Peyer's patch (tissue), 4 donors: ENCODE measurements at regions not wholly inside any gene's neighbourhood (a gene's known extent, or its start where the extent isn't known, plus 50 kb on each side); places are given as distances from the start of the nearest gene placed in this dataset.

Source experiments
- DNase-seq, 3 donors: peaks; one replicate each; pipeline ENCODE4 v3.0.0-alpha.2; 2017 to 2019
- H3K27ac ChIP-seq, 4 donors: fragments of 200-600 bp; sonication (generic); one replicate each; pipeline ENCODE4 v1.5.1; 2016 to 2019
- H3K27me3 ChIP-seq, 2 donors: fragments of 200-600 bp; sonication (generic); one replicate each; pipeline ENCODE4 v1.5.1; 2019
- H3K36me3 ChIP-seq, 3 donors: fragments of 200-600 bp; sonication (generic); one replicate each; pipeline ENCODE4 v1.5.1; 2016 to 2019
- H3K4me1 ChIP-seq, 4 donors: fragments of 200-600 bp; sonication (generic); one replicate each; pipeline ENCODE4 v1.5.1; 2016 to 2019
- H3K4me3 ChIP-seq, 4 donors: fragments of 200-600 bp; sonication (generic); 1 replicate in 3 of 4; 2 replicates in 1 of 4; pipeline ENCODE4 v1.5.1; 2016 to 2019; ENCODE audit warnings: mild to moderate bottlenecking in 1 of 4
- H3K9me3 ChIP-seq, 4 donors: fragments of 200-600 bp; sonication (generic); one replicate each; pipeline ENCODE4 v1.5.1; 2016 to 2019; ENCODE audit warnings: mild to moderate bottlenecking in 1 of 4
- POLR2A ChIP-seq, 2 donors: fragments of 450-650 bp; IDR thresholded peaks; one replicate each; pipeline ENCODE4 v1.5.1; 2017; ENCODE audit warnings: antibody characterized with exemption in 2 of 2, mild to moderate bottlenecking in 2 of 2, moderate library complexity in 2 of 2
- TF ChIP-seq, protein P1 (sequence below), 6 experiments: fragments of 450-650 bp in 4 of 6; fragments of 200-600 bp in 2 of 6; sonication (generic) in 1 of 6; IDR thresholded peaks; one replicate each; pipeline ENCODE4 v1.5.1; 2017 to 2019; ENCODE audit warnings: antibody characterized with exemption in 6 of 6, mild to moderate bottlenecking in 3 of 6, moderate library complexity in 1 of 6

DNA sequence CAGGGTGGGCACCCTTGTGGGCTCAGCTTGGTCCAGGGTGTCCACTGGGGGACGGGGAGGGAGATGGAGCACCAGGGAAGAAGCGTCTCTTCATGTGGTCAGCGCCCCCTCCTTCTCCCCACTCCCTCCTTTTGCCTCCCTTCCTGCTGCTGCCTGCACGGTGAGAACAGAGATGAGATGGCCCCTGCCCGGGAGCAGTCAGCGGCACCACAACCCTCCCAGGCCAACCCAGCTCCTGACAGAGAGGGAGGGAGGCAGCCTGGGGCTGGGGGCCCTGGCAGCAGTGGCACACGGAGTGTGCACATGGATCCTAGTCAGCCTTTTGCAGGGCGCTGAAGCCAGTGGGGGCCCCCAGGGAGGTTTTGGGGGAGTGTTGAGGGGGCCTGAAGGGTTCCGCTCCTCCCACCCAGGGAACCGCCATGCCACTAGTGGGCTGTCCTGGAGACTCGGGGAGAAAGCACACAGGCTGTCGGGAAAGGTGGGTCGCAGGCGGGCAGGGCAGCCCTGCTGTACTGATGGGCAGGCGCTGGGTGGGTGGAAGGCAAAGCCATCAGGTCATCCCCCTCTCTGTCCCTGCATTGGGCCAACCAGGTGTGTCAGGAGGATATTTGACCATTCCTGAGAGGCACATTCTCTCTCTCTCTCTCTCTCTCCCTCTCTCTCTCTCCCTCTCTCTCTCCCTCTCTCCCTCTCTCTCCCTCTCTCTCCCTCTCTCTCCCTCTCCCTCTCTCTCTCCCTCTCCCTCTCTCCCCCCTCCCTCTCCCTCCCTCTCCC lies 94.3 kb upstream of the BHLHE23 start:
- H3K36me3 ChIP-seq, result no peaks in the 10 kb centered on the region
- H3K27ac ChIP-seq, result no peak overlapping the region
- TF ChIP-seq POLR2A (IDR thresholded peaks at IDR 0.05), result no peak
- TF ChIP-seq, protein P1, sequence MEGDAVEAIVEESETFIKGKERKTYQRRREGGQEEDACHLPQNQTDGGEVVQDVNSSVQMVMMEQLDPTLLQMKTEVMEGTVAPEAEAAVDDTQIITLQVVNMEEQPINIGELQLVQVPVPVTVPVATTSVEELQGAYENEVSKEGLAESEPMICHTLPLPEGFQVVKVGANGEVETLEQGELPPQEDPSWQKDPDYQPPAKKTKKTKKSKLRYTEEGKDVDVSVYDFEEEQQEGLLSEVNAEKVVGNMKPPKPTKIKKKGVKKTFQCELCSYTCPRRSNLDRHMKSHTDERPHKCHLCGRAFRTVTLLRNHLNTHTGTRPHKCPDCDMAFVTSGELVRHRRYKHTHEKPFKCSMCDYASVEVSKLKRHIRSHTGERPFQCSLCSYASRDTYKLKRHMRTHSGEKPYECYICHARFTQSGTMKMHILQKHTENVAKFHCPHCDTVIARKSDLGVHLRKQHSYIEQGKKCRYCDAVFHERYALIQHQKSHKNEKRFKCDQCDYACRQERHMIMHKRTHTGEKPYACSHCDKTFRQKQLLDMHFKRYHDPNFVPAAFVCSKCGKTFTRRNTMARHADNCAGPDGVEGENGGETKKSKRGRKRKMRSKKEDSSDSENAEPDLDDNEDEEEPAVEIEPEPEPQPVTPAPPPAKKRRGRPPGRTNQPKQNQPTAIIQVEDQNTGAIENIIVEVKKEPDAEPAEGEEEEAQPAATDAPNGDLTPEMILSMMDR (IDR thresholded peaks at IDR 0.05), result no peak
- no peaks in the 10 kb centered on the region for H3K27me3 ChIP-seq
- H3K9me3 ChIP-seq, result no peaks in the 10 kb centered on the region
- H3K4me3 ChIP-seq, result no peak overlapping the region
- peak in 2 of 3 donors; percentile 34 to 41 for DNase-seq
- peaks cover 0 to 7% (median 3%) of the 10 kb centered on the region in 4 donors for H3K4me1 ChIP-seq

DNA sequence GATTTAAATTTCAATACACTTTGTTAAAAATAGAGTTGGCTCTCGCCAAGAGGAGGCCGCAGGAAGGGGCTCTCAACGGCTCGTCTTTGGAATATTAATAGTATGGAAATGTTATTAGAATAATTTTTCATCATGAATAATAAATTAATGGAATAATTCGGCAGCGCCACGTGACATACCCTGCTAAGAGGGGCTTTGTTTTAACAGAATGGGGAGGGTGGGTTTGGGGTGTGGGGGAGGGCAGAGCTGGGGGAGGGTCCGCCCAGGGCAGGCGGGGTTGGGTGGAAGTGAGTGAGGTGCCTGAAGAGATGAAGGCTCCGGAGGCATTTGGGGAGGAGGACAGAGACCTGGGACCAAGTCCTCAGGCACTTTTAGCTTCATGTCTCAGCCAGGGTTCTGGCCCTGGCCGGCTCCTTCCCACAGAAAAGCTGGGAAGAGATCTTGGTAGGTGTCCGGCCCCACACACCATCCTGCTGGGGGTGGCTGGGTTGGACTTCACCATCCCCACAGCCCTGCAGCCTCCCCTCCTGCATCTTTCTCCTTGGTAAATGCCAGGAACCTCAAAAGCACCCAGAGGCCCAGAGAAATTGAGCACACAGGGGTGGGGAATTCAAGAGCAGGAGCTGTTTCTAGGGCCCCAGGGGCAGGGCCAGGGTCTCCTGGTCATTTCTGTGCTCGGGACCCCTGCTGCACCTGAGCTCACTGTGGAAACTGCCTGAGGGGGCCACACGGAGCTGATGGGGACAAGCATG lies 93.6 kb upstream of the BHLHE23 start:
- no peak overlapping the region for H3K4me3 ChIP-seq
- no peak overlapping the region for H3K27ac ChIP-seq
- no peaks in the 10 kb centered on the region for H3K9me3 ChIP-seq
- TF ChIP-seq POLR2A (IDR thresholded peaks at IDR 0.05), result no peak
- TF ChIP-seq, protein P1 (IDR thresholded peaks at IDR 0.05), result no peak
- H3K27me3 ChIP-seq, result no peaks in the 10 kb centered on the region
- H3K4me1 ChIP-seq, result peaks cover 0 to 7% (median 3%) of the 10 kb centered on the region in 4 donors
- no peaks in the 10 kb centered on the region for H3K36me3 ChIP-seq
- DNase-seq, result peak in 2 of 3 donors; percentile 27 to 33

GRCh38 chr20:63099456-63100173 lies 92.9 kb upstream of the BHLHE23 start:
- DNase-seq, result peak in 2 of 3 donors; percentile 21 to 32
- Histone ChIP-seq H3K27me3 (no peaks in the 10 kb centered on the region), H3K36me3 (no peaks in the 10 kb centered on the region), H3K27ac (no peak overlapping the region), H3K4me1 (peaks cover 0 to 7% (median 3%) of the 10 kb centered on the region in 4 donors), H3K4me3 (no peak overlapping the region), H3K9me3 (no peaks in the 10 kb centered on the region)
- TF ChIP-seq, protein P1 (IDR thresholded peaks at IDR 0.05), result no peak
- no peak for TF ChIP-seq POLR2A (IDR thresholded peaks at IDR 0.05)

DNA sequence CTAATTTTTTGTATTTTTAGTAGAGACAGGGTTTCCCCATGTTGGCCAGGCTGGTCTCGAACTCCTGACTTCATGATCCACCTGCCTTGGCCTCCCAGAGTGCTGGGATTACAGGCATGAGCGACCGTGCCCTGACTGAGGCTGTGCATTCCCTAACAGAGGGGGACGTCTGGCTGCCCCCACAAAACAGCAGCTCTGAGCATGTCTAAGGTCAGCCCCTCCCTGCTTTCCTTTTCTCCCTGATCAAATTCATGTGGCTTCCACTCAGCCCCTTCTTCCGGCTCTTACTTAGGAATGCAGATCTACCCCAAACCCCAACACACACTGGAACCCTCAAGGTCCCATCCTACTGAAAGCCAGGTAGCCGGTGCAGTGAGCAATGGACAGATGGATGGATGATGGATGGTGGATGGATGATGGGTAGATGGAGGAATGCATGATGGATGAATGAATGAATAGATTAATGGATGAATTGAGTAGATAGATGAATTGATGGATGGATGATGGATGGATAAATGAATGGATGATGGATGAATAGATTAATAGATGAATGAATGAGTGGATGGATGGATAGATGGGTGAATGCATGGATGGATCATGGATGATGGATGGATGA lies 91.5 kb upstream of the BHLHE23 start:
- Histone ChIP-seq H3K9me3 (no peaks in the 10 kb centered on the region), H3K36me3 (no peaks in the 10 kb centered on the region), H3K27me3 (no peaks in the 10 kb centered on the region), H3K27ac (no peak overlapping the region), H3K4me3 (no peak overlapping the region), H3K4me1 (peaks cover 0 to 7% (median 3%) of the 10 kb centered on the region in 4 donors)
- DNase-seq, result peak in 1 of 3 donors; percentile 33
- TF ChIP-seq POLR2A (IDR thresholded peaks at IDR 0.05), result no peak
- TF ChIP-seq, protein P1 (IDR thresholded peaks at IDR 0.05), result no peak

- TF ChIP-seq, protein P1 (IDR thresholded peaks at IDR 0.05), result no peak
- no peak for TF ChIP-seq POLR2A (IDR thresholded peaks at IDR 0.05)
- peak in 2 of 3 donors; percentile 27 to 34 for DNase-seq
Observed at GRCh38 chr20:63097336-63097831, 90.6 kb upstream of the BHLHE23 start.

More at GRCh38 chr20:63097336-63097831, 90.6 kb upstream of the BHLHE23 start:
- no peaks in the 10 kb centered on the region for H3K27me3 ChIP-seq
- H3K4me3 ChIP-seq, result no peak overlapping the region
- H3K27ac ChIP-seq, result no peak overlapping the region
- H3K36me3 ChIP-seq, result no peaks in the 10 kb centered on the region
- H3K9me3 ChIP-seq, result no peaks in the 10 kb centered on the region
- peaks cover 0 to 2% (median under 1%) of the 10 kb centered on the region in 4 donors for H3K4me1 ChIP-seq
